ENCODE measurements at regions not wholly inside any gene's neighbourhood (a gene's known extent, or its start where the extent isn't known, plus 50 kb on each side); places are given as distances from the start of the nearest gene placed in this dataset.

DNA sequence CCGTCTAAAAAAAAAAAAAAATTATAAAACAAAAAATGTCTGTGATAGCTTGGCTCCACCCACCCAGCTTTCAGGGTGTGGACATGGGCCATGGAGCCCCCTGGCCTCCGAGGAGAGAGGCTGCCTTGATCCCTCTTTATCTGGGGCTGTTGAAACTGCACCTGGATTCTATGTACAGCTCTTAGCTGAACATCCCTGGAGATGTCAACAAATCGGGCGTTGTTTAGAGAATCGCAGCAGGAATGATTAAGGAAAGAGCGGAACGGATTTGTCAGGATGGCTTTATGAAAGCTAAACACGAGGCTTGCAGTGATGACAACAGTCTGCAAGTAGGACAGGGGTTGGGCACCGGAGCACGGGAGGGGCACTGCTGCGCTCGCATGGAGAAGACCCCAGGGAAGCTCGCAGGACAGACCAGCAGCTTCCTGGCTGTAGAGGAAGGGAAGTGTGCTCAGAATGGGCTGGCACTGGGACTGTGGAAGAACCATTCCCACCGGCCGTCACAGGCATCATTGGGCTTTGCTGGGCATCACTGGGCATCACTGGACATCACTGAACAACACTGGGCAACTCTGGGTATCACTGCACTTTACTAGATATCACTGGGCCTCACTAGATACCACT, 195.8 kb upstream of the FOXF1 start:
- intact Hi-C loops (cut with micrococcal nuclease) = no loop called here
- no peak overlapping the region for H3K4me3 ChIP-seq
- no peak overlapping the region for H3K27ac ChIP-seq (replicated peaks)
- no peak for DNase-seq
- peaks cover 62% of the 10 kb centered on the region for H3K27me3 ChIP-seq (ENCODE audit: low read depth)
- TF ChIP-seq, protein P1, sequence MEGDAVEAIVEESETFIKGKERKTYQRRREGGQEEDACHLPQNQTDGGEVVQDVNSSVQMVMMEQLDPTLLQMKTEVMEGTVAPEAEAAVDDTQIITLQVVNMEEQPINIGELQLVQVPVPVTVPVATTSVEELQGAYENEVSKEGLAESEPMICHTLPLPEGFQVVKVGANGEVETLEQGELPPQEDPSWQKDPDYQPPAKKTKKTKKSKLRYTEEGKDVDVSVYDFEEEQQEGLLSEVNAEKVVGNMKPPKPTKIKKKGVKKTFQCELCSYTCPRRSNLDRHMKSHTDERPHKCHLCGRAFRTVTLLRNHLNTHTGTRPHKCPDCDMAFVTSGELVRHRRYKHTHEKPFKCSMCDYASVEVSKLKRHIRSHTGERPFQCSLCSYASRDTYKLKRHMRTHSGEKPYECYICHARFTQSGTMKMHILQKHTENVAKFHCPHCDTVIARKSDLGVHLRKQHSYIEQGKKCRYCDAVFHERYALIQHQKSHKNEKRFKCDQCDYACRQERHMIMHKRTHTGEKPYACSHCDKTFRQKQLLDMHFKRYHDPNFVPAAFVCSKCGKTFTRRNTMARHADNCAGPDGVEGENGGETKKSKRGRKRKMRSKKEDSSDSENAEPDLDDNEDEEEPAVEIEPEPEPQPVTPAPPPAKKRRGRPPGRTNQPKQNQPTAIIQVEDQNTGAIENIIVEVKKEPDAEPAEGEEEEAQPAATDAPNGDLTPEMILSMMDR (IDR thresholded peaks at IDR 0.05; ENCODE audit: borderline replicate concordance) = no peak
- H3K9me3 ChIP-seq (replicated peaks) = no peaks in the 10 kb centered on the region
- H3K36me3 ChIP-seq = no peaks in the 10 kb centered on the region
- no peaks in the 10 kb centered on the region for H3K4me1 ChIP-seq

GRCh38 chr16:86316967-86317812, 193.1 kb upstream of the FOXF1 start:
- intact Hi-C loops (cut with micrococcal nuclease) = no loop called here
- no peak for DNase-seq
- Histone ChIP-seq H3K27me3 (ENCODE audit: low read depth) (peaks cover 63% of the 10 kb centered on the region), H3K27ac (replicated peaks) (no peak overlapping the region), H3K9me3 (replicated peaks) (no peaks in the 10 kb centered on the region), H3K36me3 (no peaks in the 10 kb centered on the region), H3K4me3 (no peak overlapping the region), H3K4me1 (no peaks in the 10 kb centered on the region)
- TF ChIP-seq, protein P1 (IDR thresholded peaks at IDR 0.05; ENCODE audit: borderline replicate concordance) = no peak

GRCh38 chr16:86317813-86318650, 192.3 kb upstream of the FOXF1 start:
- TF ChIP-seq, protein P1 (IDR thresholded peaks at IDR 0.05; ENCODE audit: borderline replicate concordance) = no peak
- Histone ChIP-seq H3K36me3 (no peaks in the 10 kb centered on the region), H3K4me3 (no peak overlapping the region), H3K27me3 (ENCODE audit: low read depth) (peaks cover 63% of the 10 kb centered on the region), H3K9me3 (replicated peaks) (no peaks in the 10 kb centered on the region), H3K27ac (replicated peaks) (no peak overlapping the region), H3K4me1 (no peaks in the 10 kb centered on the region)
- no peak for DNase-seq
- intact Hi-C loops (cut with micrococcal nuclease) = no loop called here

GRCh38 chr16:86319585-86320236, 190.6 kb upstream of the FOXF1 start:
- Histone ChIP-seq H3K9me3 (replicated peaks) (peaks cover 4% of the 10 kb centered on the region), H3K4me1 (no peaks in the 10 kb centered on the region), H3K27ac (replicated peaks) (no peak overlapping the region), H3K36me3 (no peaks in the 10 kb centered on the region), H3K4me3 (no peak overlapping the region), H3K27me3 (ENCODE audit: low read depth) (peaks cover 63% of the 10 kb centered on the region)
- TF ChIP-seq, protein P1 (IDR thresholded peaks at IDR 0.05; ENCODE audit: borderline replicate concordance) = no peak
- intact Hi-C loops (cut with micrococcal nuclease) = no loop called here
- no peak for DNase-seq

- H3K27ac ChIP-seq (replicated peaks) = no peak overlapping the region
- H3K4me3 ChIP-seq = no peak overlapping the region
- TF ChIP-seq, protein P1 (IDR thresholded peaks at IDR 0.05; ENCODE audit: borderline replicate concordance) = no peak
- H3K36me3 ChIP-seq = no peaks in the 10 kb centered on the region
- peaks cover 63% of the 10 kb centered on the region for H3K27me3 ChIP-seq (ENCODE audit: low read depth)
- intact Hi-C loops (cut with micrococcal nuclease) = no loop called here
- DNase-seq = no peak
- peaks cover 9% of the 10 kb centered on the region for H3K9me3 ChIP-seq (replicated peaks)
- H3K4me1 ChIP-seq = no peaks in the 10 kb centered on the region
Observed at GRCh38 chr16:86320237-86320595, 190.1 kb upstream of the FOXF1 start.
